SK-N-MC (cell line): ENCODE measurements at regions not wholly inside any gene's neighbourhood (a gene's known extent, or its start where the extent isn't known, plus 50 kb on each side); places are given as distances from the start of the nearest gene placed in this dataset.

ENCODE experiments used
- EZH2 ChIP-seq: fragments of 200-600 bp; sonication (generic); IDR thresholded peaks from one replicate; pipeline ENCODE4 v1.6.1; 2017; ENCODE audit warnings: antibody characterized with exemption
- FOXP2 ChIP-seq: optimal IDR thresholded peaks from 2 replicates; pipeline ENCODE3; 2011; ENCODE audit warnings: mild to moderate bottlenecking, moderate library complexity; ENCODE audit not compliant: insufficient read depth; ENCODE audit errors: extremely low read length, control extremely low read depth
- POLR2AphosphoS5 ChIP-seq: IDR thresholded peaks from 2 replicates; pipeline ENCODE4 v1.6.1; 2012; ENCODE audit warnings: mild to moderate bottlenecking, low read depth, low read length, borderline replicate concordance

DNA sequence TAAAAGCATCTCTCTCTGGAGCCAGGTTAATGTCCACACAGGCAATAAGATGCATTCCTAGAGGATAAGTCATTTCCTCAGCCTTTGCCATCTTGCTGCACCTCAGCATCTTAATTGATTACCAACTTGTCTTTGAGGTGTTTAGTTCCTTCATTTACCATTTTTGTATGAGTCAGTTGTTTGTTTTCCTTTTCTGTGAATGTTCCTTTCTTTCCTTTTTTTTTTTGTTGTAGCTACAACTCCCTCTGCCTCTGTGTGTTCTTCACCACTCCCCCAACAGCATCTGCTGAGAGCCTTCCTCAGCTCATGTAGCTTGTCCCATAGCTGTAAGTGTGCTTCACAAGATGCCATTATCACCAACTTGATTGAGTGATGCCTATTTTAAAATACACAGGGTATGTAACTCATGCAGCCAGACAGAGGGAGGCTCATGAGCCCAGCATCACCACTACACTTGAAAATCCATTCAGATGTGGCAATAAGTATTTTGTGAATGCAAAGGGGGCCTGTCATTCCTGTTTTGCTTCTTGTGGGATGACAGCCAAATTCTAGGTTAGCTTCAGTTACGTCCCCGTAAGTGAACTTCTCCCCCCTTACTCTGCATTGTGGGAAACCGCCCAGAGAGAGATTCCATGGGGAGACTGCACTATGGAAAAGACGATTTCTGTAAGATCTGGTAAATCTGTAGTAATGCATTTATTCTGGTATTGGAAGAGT, 315.9 kb upstream of the ZEB2 start:
- no peak for TF ChIP-seq EZH2
- TF ChIP-seq POLR2AphosphoS5: no peak
- no peak for TF ChIP-seq FOXP2
